GM11168 (cell line): ENCODE measurements at regions not wholly inside any gene's neighbourhood (a gene's known extent, or its start where the extent isn't known, plus 50 kb on each side); places are given as distances from the start of the nearest gene placed in this dataset.
"Not testable (repeated sequence)": the region's sequence is repeated elsewhere in the genome, so short reads cannot be mapped to it uniquely, and the experiment has no call there.

ENCODE experiments used
- in situ Hi-C: fragments of 300-500 bp; cut with MboI; formaldehyde crosslinking; loops from one replicate; pipeline ENCODE4 v1.12.0; 2022; ENCODE audit warnings: low sequenced_read_pairs; ENCODE audit not compliant: unreplicated experiment

GRCh38 chr6:160804639-160805038 is 102.6 kb downstream of the PLG start:
- in situ Hi-C loops: no loop called here

GRCh38 chr6:160808263-160808662 is 106.2 kb downstream of the PLG start:
- in situ Hi-C loops: no loop called here

GRCh38 chr6:160810238-160810637 is 108.2 kb downstream of the PLG start:
- in situ Hi-C loops: no loop called here

- in situ Hi-C loops: no loop called here
Measured at GRCh38 chr6:160812097-160812496, 110.1 kb downstream of the PLG start.

GRCh38 chr6:160818934-160819333 is 116.9 kb downstream of the PLG start:
- in situ Hi-C loops: no loop called here

- in situ Hi-C loops: not testable (repeated sequence)
Measured at GRCh38 chr6:160820661-160821060, 118.6 kb downstream of the PLG start.

- in situ Hi-C loops: no loop called here
Measured at GRCh38 chr6:160831739-160832138, 129.7 kb downstream of the PLG start.

- in situ Hi-C loops: no loop called here
Measured at GRCh38 chr6:160832422-160832821, 130.4 kb downstream of the PLG start.

GRCh38 chr6:160837146-160837545 is 135.1 kb downstream of the PLG start:
- in situ Hi-C loops: no loop called here

- in situ Hi-C loops: no loop called here
Measured at GRCh38 chr6:160851031-160851430, 140.5 kb upstream of the MAP3K4 start.

GRCh38 chr6:160853946-160854345 is 137.6 kb upstream of the MAP3K4 start:
- in situ Hi-C loops: no loop called here

- in situ Hi-C loops: no loop called here
Measured at GRCh38 chr6:160858886-160859285, 132.7 kb upstream of the MAP3K4 start.

- in situ Hi-C loops: no loop called here
Measured at GRCh38 chr6:160859822-160860221, 131.7 kb upstream of the MAP3K4 start.

- in situ Hi-C loops: no loop called here
Measured at GRCh38 chr6:160861824-160862223, 129.7 kb upstream of the MAP3K4 start.

GRCh38 chr6:160863782-160864181 is 127.8 kb upstream of the MAP3K4 start:
- in situ Hi-C loops: no loop called here

GRCh38 chr6:160871320-160871719 is 120.2 kb upstream of the MAP3K4 start:
- in situ Hi-C loops: no loop called here

- in situ Hi-C loops: no loop called here
Measured at GRCh38 chr6:160881148-160881808, 110.3 kb upstream of the MAP3K4 start.

- in situ Hi-C loops: no loop called here
Measured at GRCh38 chr6:160882006-160882405, 109.6 kb upstream of the MAP3K4 start.

- in situ Hi-C loops: no loop called here
Measured at GRCh38 chr6:160882791-160883279, 108.7 kb upstream of the MAP3K4 start.

- in situ Hi-C loops: no loop called here
Measured at GRCh38 chr6:160883560-160883959, 108.0 kb upstream of the MAP3K4 start.

GRCh38 chr6:160883999-160884398 is 107.6 kb upstream of the MAP3K4 start:
- in situ Hi-C loops: no loop called here

GRCh38 chr6:160889148-160889547 is 102.4 kb upstream of the MAP3K4 start:
- in situ Hi-C loops: not testable (repeated sequence)
